22Rv1 (cell line): ENCODE measurements at regions not wholly inside any gene's neighbourhood (a gene's known extent, or its start where the extent isn't known, plus 50 kb on each side); places are given as distances from the start of the nearest gene placed in this dataset.
"Not testable (repeated sequence)": the region's sequence is repeated elsewhere in the genome, so short reads cannot be mapped to it uniquely, and the experiment has no call there.

Experiments
- H3K27ac ChIP-seq: fragments of 450-650 bp; 2 replicates; pipeline ENCODE4 v1.5.1; 2017
- ZFX ChIP-seq: fragments of 450-650 bp; IDR thresholded peaks from 2 replicates; pipeline ENCODE4 v1.6.1; 2017; ENCODE audit warnings: antibody characterized with exemption, borderline replicate concordance
- TF ChIP-seq, protein P1 (sequence below): fragments of 450-650 bp; IDR thresholded peaks from 2 replicates; pipeline ENCODE4 v1.5.1; 2017; ENCODE audit warnings: mild to moderate bottlenecking

DNA sequence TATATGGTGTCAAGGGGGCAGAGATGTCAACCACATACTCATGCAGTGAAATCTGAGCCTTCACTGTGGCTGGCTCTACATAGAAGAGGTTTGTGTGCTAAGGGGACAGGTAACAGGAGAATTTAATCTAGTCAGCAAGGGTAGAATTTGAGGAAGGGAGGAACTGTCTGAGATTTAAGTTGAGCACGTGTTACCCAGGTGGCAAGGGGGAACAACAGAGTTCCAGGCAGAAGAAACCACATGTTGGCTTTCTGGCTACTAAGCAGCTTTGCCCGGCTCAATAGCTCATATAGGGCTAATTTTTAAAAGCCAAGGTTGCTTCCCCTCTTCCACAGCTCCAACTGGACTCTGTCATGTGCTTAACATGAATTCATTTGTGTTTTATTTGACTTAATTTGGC is 397.6 kb downstream of the EDEM1 start:
- H3K27ac ChIP-seq, result no peak overlapping the region
- TF ChIP-seq, protein P1, sequence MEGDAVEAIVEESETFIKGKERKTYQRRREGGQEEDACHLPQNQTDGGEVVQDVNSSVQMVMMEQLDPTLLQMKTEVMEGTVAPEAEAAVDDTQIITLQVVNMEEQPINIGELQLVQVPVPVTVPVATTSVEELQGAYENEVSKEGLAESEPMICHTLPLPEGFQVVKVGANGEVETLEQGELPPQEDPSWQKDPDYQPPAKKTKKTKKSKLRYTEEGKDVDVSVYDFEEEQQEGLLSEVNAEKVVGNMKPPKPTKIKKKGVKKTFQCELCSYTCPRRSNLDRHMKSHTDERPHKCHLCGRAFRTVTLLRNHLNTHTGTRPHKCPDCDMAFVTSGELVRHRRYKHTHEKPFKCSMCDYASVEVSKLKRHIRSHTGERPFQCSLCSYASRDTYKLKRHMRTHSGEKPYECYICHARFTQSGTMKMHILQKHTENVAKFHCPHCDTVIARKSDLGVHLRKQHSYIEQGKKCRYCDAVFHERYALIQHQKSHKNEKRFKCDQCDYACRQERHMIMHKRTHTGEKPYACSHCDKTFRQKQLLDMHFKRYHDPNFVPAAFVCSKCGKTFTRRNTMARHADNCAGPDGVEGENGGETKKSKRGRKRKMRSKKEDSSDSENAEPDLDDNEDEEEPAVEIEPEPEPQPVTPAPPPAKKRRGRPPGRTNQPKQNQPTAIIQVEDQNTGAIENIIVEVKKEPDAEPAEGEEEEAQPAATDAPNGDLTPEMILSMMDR, result no peak
- no peak for TF ChIP-seq ZFX

DNA sequence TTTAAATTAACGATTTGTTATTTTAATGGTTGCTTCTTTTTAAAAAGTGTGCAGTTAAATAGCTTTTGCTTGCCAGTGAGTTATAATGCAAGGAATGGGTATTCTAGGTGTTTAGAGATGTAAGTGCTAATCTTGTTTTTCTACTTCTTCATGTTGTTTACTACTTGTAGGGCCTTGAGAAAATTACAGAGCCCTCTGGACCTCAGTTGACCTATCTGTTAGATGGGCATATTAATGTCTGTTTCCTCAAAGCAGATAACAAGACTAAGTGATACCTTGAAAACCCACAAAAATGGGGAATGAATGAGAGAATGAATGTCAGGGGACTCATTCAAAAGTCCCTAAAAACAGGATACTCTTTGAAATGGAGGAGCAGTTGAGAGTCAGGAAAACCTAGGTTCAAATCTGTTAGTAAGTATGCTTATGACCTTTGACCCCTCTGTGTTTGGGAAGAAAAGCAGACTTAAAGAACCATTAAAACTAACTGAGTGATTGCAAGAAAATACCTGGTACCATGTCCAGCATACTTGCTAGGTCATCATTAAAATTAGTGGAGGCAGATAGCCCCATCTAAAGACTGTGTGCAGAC is 419.5 kb downstream of the EDEM1 start:
- TF ChIP-seq, protein P1, result no peak
- no peak for TF ChIP-seq ZFX
- H3K27ac ChIP-seq, result no peak overlapping the region

DNA sequence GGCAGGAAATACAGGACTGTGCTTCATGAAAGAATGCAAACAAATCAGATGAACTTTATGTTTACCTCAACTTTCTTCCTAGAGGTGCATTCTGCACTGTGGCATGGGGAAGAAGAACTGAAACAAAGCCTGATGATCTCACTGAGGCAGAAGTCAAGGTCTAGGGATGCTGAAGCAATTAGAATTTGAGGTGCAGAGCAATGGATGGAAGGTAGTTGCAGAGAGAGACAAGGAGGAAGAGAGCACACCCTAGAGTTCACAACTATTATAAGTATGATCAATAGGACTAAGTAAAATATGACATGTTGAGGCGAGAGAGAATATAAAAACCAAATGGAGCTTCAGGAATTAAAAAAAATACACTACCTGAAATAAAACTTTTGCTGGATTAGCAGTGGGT is 420.1 kb downstream of the EDEM1 start:
- TF ChIP-seq, protein P1, result no peak
- no peak for TF ChIP-seq ZFX
- H3K27ac ChIP-seq, result no peak overlapping the region

DNA sequence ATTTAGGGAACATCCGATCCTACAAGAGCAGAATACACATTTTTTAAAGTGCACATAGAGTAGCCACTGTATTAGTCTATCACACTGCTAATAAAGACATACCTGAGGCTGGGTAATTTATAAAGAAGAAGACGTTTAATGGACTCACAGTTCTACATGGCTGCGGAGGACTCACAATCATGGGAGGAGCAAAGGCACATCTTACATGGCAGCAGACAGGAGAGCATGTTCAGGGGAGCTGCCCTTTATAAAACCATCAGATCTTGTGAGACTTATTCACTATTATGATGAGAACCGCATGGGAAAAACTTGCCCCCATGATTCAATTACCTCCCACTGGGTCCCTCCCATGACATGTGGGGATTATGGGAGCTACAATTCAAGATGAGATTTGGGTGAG is 421.5 kb downstream of the EDEM1 start:
- not testable (repeated sequence) for H3K27ac ChIP-seq

GRCh38 chr3:5613599-5613998 is 426.1 kb downstream of the EDEM1 start:
- no peak overlapping the region for H3K27ac ChIP-seq
- no peak for TF ChIP-seq ZFX
- TF ChIP-seq, protein P1, result no peak

GRCh38 chr3:5616873-5617272 is 429.4 kb downstream of the EDEM1 start:
- TF ChIP-seq ZFX, result no peak
- TF ChIP-seq, protein P1, result no peak
- no peak overlapping the region for H3K27ac ChIP-seq

GRCh38 chr3:5618170-5618569 is 430.7 kb downstream of the EDEM1 start:
- no peak overlapping the region for H3K27ac ChIP-seq
- TF ChIP-seq, protein P1, result no peak
- no peak for TF ChIP-seq ZFX

DNA sequence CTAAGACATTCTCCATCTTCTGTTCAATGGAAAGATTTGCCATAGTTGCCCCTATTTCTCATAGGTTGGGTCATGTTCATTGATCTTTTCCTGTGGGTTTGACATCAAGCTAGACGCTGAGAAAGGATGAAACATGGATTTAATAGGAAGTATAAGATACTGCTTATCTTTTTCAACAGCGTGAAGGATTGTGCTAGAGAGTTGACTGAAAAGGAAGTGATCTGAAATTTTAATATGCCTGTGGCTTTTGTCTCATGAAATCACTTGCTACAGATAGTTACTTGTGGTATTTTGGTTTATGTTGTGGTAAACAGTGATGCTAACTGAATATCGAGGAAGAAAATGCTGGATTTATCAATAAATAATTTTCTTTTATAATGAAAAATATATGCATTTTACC is 442.9 kb downstream of the EDEM1 start:
- TF ChIP-seq, protein P1, result no peak
- no peak for TF ChIP-seq ZFX
- H3K27ac ChIP-seq, result no peak overlapping the region
